GM12878 (cell line): ENCODE measurements at regions not wholly inside any gene's neighbourhood (a gene's known extent, or its start where the extent isn't known, plus 50 kb on each side); places are given as distances from the start of the nearest gene placed in this dataset.

Experiments
- ATAC-seq: fragments of 200-7000 bp; cut with Tn5 transposase; 3 replicates; pipeline ENCODE4 v1.9.1; 2020; ENCODE audit warnings: mild to moderate bottlenecking, moderate library complexity
- BruUV-seq: library from RNA; stranded (reverse); fragments of 400-500 nt; replicated peaks from 2 replicates; lab custom pipeline; 2021; lab: Mats Ljungman, UMichigan
- CTCF ChIA-PET: fragments of 300-600 bp; sonication (Branson Sonifier 250); formaldehyde crosslinking; extraction: SDS; loops from one replicate; lab custom pipeline; 2021; ENCODE audit warnings: inconsistent platforms; lab: Yijun Ruan, JAX
- POLR2A ChIA-PET: fragments of 350-600 bp; formaldehyde crosslinking; extraction: SDS; loops from one replicate; lab custom pipeline; 2021; ENCODE audit warnings: inconsistent platforms; lab: Charles Lee
- RAD21 ChIA-PET: fragments of 300-600 bp; sonication (Branson Sonifier 250); formaldehyde crosslinking; loops from one replicate; lab custom pipeline; 2023; ENCODE audit warnings: antibody characterized with exemption; ENCODE audit not compliant: unreplicated experiment; lab: Charles Lee
- SMC1A ChIA-PET: fragments of 300-600 bp; sonication (Branson Sonifier 250); formaldehyde crosslinking; loops from one replicate; lab custom pipeline; 2023; ENCODE audit not compliant: unreplicated experiment, uncharacterized antibody; lab: Charles Lee
- DNase-seq: peaks from one replicate; pipeline ENCODE4 v3.0.0-alpha.2; 2011; ENCODE audit warnings: low read depth, low spot score
- FAIRE-seq: peaks from 3 replicates; lab custom pipeline; 2011; peaks lifted over from hg19 to GRCh38; lab: Jason Lieb, UNC
- H2AFZ ChIP-seq: 2 replicates; pipeline ENCODE4 v1.6.0; 2011; ENCODE audit warnings: low read depth, low read length, control low read depth; ENCODE audit not compliant: control insufficient read depth
- H3K27ac ChIP-seq: 2 replicates; pipeline ENCODE4 v1.5.1; 2011; ENCODE audit warnings: control low read depth; ENCODE audit not compliant: control insufficient read depth, insufficient read depth
- H3K27me3 ChIP-seq, 2 experiments: replicated peaks in 1 of 2; 2 replicates each; pipeline versions ENCODE4 v1.6.0 to v1.6.1; 2011; ENCODE audit warnings: low read length in 1 of 2; ENCODE audit not compliant: control insufficient read depth in 2 of 2, insufficient read depth in 2 of 2
- H3K36me3 ChIP-seq, 2 experiments: 2 replicates each; pipeline ENCODE4 v1.5.1; 2011; ENCODE audit warnings: low read length in 1 of 2; ENCODE audit not compliant: control insufficient read depth in 2 of 2, insufficient read depth in 2 of 2
- H3K4me1 ChIP-seq: 2 replicates; pipeline ENCODE4 v1.6.1; 2011; ENCODE audit warnings: mild to moderate bottlenecking, low read length, moderate library complexity, mixed read lengths; ENCODE audit not compliant: control insufficient read depth, insufficient read depth
- H3K4me2 ChIP-seq: 2 replicates; pipeline ENCODE4 v1.6.0; 2011; ENCODE audit warnings: control low read depth; ENCODE audit not compliant: control insufficient read depth, insufficient read depth
- H3K4me3 ChIP-seq: fragments of 200-600 bp; sonication (generic); 2 replicates; pipeline ENCODE4 v1.5.1; 2016
- H3K79me2 ChIP-seq: 2 replicates; pipeline ENCODE4 v1.6.0; 2011; ENCODE audit warnings: low read length; ENCODE audit not compliant: control insufficient read depth, insufficient read depth
- H3K9ac ChIP-seq: 2 replicates; pipeline ENCODE4 v1.8.0; 2011; ENCODE audit warnings: low read length, control low read depth, mixed read lengths; ENCODE audit not compliant: control insufficient read depth, insufficient read depth
- H3K9me3 ChIP-seq: replicated peaks from 3 replicates; pipeline ENCODE4 v1.5.1; 2011; ENCODE audit warnings: mild to moderate bottlenecking, low read length; ENCODE audit not compliant: control insufficient read depth, insufficient read depth
- H4K20me1 ChIP-seq: 2 replicates; pipeline ENCODE4 v1.6.0; 2011; ENCODE audit not compliant: control insufficient read depth, insufficient read depth
- E4F1 ChIP-seq: fragments of 450-650 bp; IDR thresholded peaks from 2 replicates; pipeline ENCODE4 v1.6.1; 2018; ENCODE audit warnings: borderline replicate concordance, mild to moderate bottlenecking; ENCODE audit not compliant: partially characterized antibody
- IKZF2 ChIP-seq, 2 experiments: fragments of 450-650 bp; IDR thresholded peaks; 2 replicates each; pipeline ENCODE4 v1.6.1; 2017; ENCODE audit warnings: mild to moderate bottlenecking in 2 of 2, moderate library complexity in 2 of 2
- MYB ChIP-seq: fragments of 150-350 bp; IDR thresholded peaks from 2 replicates; pipeline ENCODE4 v1.6.1; 2014; ENCODE audit warnings: mild to moderate bottlenecking, low read depth, low read length, borderline replicate concordance
- MYC ChIP-seq: IDR thresholded peaks from 2 replicates; pipeline ENCODE4 v1.6.1; 2011; ENCODE audit warnings: mild to moderate bottlenecking, low read length, moderate library complexity, inconsistent platforms; ENCODE audit not compliant: insufficient read depth, insufficient replicate concordance, insufficient read length, severe bottlenecking
- RBBP5 ChIP-seq: fragments of 200-600 bp; sonication (generic); conservative IDR thresholded peaks from 2 replicates; pipeline ENCODE4 v1.6.1; 2016
- RFX5 ChIP-seq: IDR thresholded peaks from 2 replicates; pipeline ENCODE4 v1.6.1; 2011; ENCODE audit warnings: low read depth, low read length, improper control_type of control experiment
- ZNF274 ChIP-seq: IDR thresholded peaks from one replicate; pipeline ENCODE4 v1.8.0; 2011; ENCODE audit not compliant: insufficient read length, insufficient read depth
- ZNF384 ChIP-seq: IDR thresholded peaks from 2 replicates; pipeline ENCODE4 v1.6.1; 2012; ENCODE audit warnings: low read depth, mild to moderate bottlenecking, low read length, improper control_type of control experiment, borderline replicate concordance
- ZNF592 ChIP-seq: fragments of 450-650 bp; IDR thresholded peaks from 2 replicates; pipeline ENCODE4 v1.6.1; 2017; ENCODE audit warnings: mild to moderate bottlenecking, moderate library complexity
- in situ Hi-C: fragments of 300-500 bp; cut with MboI; formaldehyde crosslinking; loops from 9 replicates; pipeline ENCODE4 v1.14.3; 2018; ENCODE audit warnings: mixed read lengths
- intact Hi-C: fragments of 100-400 bp; cut with micrococcal nuclease; formaldehyde crosslinking; loops from one replicate; pipeline ENCODE4 v1.14.2; 2022; ENCODE audit not compliant: unreplicated experiment

DNA sequence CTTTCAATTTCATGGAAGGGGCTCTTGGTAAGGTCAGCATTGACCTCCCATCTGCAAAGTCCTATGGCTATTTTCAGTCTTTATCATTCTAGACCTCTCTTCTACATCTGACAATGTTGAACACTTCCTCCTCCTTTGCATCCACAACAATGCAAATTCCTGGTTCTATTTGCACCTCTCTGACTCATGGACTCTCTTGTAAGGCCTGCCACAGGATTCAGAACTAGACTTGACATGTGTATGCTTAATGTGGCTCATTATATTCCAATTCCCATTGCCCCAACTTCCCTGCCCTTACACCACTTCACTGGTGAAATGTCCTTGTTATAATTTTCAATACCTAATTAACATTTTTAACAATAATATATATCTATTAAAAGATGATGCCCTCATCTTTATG, 314.3 kb upstream of the FGF13 start:
- in situ Hi-C loops (no loop called here), intact Hi-C loops (no loop called here)
- Histone ChIP-seq H3K9me3 (no peaks in the 10 kb centered on the region), H4K20me1 (no peaks in the 10 kb centered on the region), H3K79me2 (no peaks in the 10 kb centered on the region), H3K9ac (no peak overlapping the region), H3K27ac (no peak overlapping the region), H3K4me1 (no peaks in the 10 kb centered on the region), H3K27me3 (no peaks in the 10 kb centered on the region), H2AFZ (no peak overlapping the region), H3K4me2 (no peak overlapping the region), H3K36me3 (no peaks in the 10 kb centered on the region), H3K4me3 (no peak overlapping the region)
- RAD21 ChIA-PET: no interaction called here
- SMC1A ChIA-PET: no interaction called here
- ATAC-seq (no peak), FAIRE-seq (no peak), DNase-seq (no peak)
- CTCF ChIA-PET: no interaction called here
- TF ChIP-seq ZNF592 (no peak), IKZF2 (IDR thresholded peaks at IDR 0.05) (no peak), ZNF384 (no peak), RFX5 (no peak), MYC (no peak), MYB (no peak), ZNF274 (no peak), RBBP5 (no peak), E4F1 (no peak)
- POLR2A ChIA-PET: no interaction called here
- no TSS peak for BruUV-seq
